ENCODE measurements at regions not wholly inside any gene's neighbourhood (a gene's known extent, or its start where the extent isn't known, plus 50 kb on each side); places are given as distances from the start of the nearest gene placed in this dataset.

DNA sequence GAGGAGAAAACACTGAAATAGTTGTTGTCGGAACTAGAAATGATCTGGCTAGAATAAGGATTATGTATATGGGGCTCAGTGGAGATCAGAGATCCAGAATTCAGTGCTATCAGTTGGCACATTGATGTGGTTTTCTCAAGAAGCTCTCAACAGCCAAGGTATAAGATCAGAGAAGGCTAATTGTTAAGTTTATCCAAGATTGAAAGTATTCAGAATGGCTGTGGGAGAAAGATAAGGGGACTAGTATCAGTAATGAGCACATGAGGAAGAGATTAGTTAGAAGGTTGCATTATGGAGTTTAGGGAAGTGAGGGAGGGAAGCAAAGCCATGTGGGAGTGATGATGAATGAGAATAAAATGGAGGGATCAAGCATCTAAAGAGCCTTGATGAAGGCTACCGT, 128.1 kb upstream of the MIS18BP1 start:
- TF ChIP-seq TEAD4 (IDR thresholded peaks at IDR 0.05) (no peak), CREB1 (IDR thresholded peaks at IDR 0.05; ENCODE audit: low read depth) (no peak), CEBPB (IDR thresholded peaks at IDR 0.05) (no peak), RAD21 (IDR thresholded peaks at IDR 0.05; ENCODE audit: low read depth) (no peak), MAX (IDR thresholded peaks at IDR 0.05) (no peak), FOXM1 (IDR thresholded peaks at IDR 0.05; ENCODE audit: borderline replicate concordance, low read depth) (no peak), TAF1 (IDR thresholded peaks at IDR 0.05; ENCODE audit: low read depth) (no peak)
